ENCODE measurements at regions not wholly inside any gene's neighbourhood (a gene's known extent, or its start where the extent isn't known, plus 50 kb on each side); places are given as distances from the start of the nearest gene placed in this dataset.

DNA sequence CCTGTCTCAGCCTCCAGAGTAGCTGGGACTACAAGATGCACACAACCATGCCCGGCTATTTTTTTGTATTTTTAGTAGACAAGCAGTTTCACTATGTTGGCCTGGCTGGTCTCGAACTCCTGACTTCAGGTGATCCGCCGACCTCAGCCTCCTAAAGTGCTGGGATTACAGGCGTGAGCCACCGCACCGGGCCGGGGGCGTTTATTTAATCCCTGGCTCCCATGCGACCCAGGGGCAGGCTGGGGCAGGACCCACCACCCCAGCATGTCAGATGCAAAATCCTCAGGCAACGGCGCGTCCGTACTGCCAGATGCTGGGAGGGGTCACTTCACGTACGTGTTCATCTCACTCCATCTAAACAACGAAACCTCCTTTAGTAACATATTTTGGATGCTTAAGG is 518.7 kb upstream of the NOX3 start:
- DNase-seq, result no peak

DNA sequence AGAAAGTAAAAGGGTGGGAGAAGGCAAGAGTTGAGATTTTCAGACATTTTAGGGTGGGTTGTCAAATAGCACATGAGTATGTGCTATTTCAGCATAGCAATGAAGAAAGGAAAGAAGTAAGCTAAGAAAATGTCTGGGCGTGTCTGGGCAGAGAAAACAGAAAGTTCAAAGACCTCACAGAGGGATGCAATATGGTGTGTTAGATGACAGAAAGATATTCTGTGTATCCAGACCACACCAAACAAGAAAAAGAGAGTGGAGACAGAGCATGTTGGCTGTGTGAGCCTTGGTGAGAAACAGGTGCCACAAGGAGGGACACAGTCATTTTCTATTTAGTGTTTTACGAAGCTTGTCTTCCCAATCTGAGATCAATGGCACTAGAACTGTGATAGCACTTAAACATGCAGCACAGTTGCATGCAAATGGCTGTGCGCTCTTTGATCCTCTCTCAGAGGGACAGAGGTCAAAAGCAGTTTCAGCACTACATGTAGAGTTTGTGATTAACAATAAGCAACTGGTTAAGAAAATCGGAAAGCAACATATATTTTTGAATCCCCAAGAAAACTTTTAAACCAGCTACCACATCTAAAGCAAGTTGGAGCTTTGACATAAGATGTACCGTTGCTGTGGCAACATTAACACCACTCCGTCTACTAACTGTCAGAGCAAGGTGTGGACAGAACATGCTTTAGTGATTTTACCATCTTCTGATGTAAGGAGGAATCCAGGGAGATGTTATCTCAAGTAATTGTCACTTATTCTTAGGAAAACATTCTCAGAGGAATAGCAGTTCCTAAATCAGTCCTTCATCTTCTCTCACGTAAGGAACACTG is 515.5 kb upstream of the NOX3 start:
- no peak for DNase-seq

DNA sequence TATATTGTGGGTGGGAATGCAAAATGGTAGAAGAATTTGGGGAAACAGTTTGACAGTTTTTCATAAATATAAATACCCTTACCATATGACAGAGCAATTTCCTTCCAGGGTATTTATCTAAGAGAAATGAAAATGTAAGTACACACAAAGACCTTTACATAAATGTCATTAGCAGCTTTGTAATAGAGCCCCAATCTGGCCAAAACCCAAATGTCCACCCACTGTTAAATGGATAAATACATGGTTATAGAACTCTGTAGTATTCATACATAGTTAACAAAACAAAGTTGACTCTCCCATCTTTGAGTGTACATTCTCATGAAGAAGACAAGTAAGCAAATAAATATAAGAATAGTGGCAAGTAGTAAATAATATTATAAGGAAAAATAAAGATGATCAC is 514.8 kb upstream of the NOX3 start:
- DNase-seq, result no peak

DNA sequence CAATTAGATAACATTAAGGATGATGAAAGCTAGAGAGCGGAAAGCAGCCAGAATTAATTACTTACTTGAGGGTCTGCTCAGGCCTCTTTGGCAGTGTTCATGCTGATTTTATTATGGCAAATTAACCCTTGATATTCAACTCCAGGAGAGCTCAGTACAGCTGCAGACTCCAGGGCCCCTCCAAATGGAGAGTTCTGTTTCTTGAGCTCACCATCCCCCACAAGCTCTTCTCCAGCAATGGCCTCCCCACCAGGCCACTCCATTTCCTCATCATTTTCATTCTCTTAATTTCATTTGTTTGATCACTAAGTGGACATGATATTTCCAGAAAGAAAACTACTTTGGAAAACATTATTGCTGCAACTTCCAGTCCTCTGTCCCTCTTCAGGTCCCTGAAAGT is 513.3 kb upstream of the NOX3 start:
- DNase-seq, result no peak

DNA sequence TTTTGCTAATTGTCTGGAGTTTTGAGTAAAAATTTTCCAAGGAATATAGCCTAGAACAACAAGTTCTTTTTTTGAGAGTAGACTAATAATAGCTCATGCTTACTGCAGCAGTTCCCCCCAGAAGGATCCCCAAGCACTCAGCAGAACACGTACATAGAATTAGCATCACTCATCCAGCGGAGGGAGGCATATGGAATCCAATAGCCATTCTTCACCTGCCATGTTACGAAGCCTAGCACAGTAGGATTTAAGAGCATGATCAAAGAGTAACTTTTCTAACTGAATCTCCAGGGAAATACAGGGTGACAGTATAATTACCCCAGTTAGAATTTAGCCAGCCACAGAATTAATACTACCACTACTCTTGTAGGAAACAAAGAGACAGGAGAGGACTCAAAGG is 511.7 kb upstream of the NOX3 start:
- DNase-seq, result no peak

DNA sequence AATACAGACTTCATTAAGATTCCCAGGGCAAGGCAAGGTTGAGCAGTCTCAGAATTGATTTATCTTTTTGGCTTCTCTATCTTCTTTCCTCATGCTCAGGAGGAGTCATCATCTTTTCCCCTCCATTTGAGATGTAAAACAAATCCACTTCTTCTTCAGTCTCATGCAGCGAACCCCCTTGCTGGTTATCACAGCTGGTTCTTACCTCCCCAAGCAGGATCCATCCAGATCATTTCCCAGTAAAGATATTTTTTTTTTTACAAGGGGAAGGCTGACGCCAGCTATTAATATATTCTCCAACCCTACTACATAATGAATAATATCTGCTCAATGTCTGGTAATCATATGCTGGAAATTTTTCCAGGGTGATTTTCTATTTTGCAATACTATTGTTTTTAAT is 508.9 kb upstream of the NOX3 start:
- DNase-seq, result no peak

DNA sequence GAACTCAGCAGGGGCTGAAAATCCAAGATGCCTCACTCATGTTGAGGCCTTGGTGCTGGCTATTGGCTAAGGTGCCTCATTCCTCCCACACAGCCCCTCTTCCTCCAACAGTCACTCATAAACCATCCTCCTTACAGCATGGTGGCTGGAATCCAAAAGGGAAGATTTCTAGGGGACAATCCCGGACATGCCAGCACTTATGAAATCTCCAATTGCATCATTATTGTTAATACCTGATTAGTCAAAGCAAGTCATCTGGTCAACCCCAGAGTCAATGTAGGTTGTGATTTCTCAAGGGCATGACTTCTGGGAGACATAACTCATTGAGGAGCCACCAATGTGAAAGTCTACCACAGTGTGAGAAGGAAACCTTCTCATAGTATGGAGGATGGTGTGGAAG is 506.6 kb upstream of the NOX3 start:
- DNase-seq, result peak in 1 of 4 experiments; percentile 5

DNA sequence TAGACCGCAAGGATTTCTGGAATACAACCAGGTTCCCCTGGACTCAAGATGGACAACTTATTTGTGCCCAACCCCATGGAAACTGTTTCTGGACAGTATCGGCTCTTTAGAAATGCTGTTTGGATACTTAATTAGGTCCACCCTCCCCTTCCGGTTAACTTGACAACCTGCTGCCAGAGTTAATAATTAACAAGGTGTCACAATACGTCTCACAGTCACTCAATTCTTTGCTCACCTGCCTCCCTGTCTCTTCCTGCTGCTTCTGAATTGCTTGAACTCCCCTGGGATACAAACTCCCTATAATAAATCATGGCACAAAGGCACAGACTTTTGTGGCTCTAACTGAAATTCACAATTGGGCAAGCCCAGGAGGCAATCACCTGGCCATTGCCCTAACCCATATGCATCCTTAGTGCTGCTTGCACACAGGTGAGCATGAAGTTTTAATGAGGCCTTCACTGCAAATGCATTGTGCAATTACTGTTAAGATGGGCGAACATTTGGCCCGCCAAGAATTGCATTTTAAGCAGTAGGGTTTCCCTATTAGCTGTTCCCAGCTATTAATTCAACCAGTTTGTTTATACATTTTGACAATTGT is 504.4 kb upstream of the NOX3 start:
- DNase-seq, result no peak

DNA sequence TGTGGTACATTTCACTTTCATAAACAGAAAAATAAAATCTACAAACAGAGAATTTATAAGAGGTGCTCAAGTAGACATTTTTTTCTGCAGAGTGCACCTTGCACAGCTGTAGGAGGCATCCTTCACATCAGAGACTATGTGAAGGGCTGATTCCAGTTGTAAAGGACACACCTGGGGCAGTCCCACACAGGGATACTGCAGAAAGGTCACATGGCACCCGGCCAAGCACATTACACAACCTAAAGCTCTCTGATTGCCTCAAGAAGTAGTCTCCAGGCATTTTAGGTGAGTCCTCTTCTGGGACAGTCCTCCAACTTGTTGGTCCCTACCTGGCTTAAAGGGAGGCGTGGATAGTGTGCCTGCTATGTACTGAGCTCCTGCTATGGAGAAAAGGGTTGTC is 502.9 kb upstream of the NOX3 start:
- no peak for DNase-seq

DNA sequence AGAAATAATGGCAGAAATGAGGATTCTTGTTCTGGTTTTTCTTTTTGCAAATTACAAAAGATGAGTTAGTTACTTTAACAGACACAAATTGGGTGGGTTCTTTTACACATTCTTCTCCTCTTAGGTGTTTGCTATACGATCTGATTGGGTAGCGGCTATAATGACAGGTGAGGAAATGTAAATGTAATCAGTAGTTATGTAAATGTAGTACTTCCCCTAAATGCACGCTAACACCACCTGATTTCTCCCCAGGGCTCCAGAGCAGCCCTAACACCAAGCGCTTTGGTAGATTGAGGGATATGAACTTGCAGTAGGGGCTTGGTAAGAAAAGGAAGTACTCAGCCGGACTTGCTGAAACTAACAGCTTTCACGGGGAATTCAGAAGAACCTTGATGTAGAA is 499.4 kb upstream of the NOX3 start:
- DNase-seq, result peak in 2 of 4 experiments; percentile 10 to 17

DNA sequence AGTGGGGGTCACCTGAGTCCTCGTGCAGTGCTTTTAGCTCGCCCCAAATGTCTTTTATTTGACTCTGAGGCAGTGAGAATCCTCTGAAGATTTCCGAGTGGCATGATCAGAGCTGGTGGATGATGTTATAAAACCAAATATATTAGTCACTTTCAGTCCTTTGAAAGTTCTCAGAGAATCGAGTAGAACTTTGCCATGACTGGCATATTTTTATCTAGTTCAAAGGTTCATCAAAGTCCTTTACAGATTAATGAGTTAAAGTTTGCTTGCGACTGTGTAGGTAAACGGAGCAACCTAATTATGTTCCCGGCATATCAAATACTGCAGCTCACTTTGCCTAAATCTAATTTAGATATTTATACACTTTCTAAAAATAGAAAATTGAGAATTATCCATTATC is 498.5 kb upstream of the NOX3 start:
- no peak for DNase-seq

DNA sequence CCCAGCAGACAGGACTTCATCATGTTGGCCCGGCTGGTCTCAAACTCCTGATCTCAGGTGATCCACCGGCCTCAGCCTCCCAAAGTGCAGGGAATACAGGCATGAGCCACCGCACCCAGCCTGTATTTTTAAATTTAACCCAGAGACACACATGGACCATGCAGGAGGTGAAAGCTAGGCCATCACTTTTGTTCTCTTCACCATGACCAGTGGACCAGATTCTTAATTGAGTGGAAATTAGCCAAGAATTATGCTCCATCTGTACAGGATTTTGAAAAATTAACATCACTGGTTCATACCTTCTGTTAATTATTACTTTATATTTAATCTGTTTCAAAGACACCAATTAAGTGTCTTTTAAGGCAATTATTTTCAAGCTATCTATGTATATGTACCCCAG is 493.6 kb upstream of the NOX3 start:
- no peak for DNase-seq

DNA sequence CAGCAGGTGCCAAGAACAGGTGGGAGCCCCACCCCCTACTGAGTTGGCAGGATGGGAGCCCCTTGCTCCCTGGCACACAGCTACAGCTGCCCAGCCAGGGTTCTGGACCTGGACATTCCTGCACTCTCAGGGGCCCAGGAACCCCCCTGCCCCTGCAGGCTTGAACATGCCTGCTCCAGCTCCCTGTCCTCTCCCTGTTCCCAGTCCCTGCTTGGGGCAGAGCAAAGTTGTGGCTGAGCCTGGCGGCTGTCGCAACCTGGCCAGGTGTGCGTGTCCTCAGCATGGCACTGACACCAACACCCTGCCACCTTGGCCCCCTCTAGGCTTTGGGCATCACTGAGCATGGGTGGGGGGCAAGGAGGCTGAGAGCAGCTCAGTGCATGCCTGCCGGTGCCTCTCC is 491.2 kb upstream of the NOX3 start:
- no peak for DNase-seq

DNA sequence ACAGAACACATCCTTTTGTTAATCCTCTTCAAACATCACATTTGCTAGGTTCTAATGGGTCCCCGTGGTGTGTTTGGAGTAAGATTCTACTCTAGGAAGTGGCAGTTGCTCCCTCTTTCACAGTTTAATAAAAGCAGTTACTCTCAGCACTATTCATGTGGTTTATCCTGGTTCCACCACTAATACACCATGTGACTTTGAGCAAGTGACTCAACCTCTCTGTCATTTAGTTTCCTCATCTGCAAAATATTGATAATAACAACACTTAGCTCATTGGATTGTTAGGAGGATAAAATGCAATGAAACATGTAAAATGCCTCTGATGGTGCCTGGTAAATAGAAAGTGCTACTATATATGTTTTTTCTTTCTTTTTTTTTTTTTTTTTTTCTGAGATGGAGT is 488.0 kb upstream of the NOX3 start:
- DNase-seq, result no peak

DNA sequence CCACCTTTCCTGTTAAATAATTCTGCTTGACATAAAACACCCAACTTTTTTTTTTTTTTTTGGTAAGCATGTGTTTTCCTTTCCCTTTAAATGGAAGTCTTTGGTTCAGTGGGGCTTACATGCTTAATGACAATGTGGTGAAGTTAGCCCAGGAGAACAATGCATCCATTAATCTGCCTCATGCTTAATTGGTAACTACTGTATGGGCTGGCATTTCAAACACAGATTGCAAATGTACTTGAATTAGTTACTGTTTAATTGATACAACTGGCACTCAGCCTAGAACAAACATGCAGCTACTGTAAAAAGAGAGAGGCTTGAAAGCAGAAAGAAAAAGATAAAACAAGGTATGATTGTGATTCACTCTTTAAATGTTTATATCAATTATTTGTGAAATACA is 483.6 kb upstream of the NOX3 start:
- DNase-seq, result no peak

DNA sequence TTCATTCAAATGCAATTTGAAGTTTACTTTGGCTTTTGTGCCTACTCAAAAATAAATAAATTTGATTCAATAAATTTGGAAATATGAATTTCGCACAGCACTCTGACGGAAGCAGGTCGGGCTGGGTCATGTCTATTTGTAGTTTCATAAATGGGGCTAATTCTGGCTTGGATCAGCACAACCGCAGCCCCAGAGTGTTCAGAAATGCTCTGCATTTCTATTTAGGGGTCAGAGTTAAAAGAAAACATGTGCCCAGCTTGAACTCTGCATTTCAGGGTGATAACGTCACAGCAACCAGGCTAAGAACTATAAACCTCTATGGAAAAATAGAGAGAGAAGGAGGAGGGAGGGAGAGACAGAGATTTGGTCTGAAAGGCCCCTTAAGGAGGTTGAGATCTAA is 480.9 kb upstream of the NOX3 start:
- DNase-seq, result no peak

DNA sequence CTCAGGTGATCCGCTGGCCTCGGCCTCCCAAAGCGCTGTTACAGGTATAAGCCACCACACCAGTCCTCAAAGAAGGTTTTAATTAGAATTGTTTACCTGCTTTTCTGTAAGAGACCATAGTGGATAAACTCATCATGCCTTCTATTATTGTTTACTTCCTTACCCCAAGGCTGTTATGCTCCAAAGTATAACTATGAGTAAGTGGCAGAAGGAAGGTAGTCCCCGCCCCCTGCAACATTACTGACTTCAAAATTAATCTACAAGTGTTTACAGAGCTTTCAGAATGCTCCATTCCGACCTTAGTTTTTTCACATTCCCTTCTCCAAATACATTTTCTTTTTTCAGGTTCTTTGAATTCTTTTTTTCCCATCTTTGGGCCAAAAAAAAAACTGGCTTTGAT is 480.5 kb upstream of the NOX3 start:
- DNase-seq, result no peak

DNA sequence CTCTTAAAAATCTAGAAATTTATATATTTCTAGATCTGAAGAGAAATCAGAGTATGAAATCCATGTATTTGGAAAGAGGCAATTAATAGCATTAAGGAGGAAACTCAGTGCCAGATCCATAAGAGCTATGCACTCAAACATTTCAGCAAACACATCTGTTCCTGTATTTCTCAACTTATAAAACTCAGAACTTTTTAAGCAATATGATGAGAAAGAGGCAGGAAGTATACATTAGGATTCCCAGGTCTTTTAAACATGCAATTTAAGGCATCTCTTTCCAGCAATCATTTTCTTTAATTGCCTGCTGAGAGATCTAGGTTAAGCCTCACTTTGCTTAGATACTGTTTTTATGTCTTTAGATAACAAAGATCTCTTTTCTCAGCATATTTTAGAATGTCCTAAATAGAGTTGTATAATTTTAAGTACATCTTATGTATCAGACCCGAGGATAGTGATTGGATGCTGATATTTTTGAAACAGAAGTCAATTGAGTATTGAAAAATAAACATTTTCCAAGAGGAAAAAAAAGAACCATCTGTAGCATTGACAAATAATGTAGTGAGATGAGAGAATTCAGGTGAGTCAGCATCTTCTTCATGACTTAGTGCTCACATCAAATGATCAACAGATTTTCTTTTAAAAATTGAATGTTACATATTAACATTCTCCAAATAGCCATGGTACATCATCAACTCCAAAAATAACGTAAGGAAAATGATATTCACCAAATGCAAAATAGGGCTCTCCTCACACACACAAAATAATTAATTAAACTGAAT is 461.4 kb upstream of the NOX3 start:
- no peak for DNase-seq

DNA sequence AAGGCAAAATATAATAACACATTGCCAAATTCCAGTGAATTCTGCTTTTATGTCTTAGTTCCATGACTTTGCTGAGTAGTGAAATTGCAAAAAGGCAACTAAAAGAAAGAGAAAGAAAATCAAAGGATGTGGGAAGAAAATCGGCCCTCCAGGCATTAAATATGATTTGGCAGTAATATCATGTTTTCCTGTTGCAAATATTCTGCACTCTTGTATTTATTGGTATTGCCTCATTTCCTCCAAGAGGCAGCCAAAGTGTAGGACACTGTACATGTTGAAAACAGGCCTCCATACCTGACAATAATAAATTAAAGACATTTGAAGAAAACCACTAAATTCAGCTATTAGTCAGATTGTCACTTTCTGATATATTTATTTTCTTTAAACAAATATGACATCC is 460.0 kb upstream of the NOX3 start:
- DNase-seq, result no peak

DNA sequence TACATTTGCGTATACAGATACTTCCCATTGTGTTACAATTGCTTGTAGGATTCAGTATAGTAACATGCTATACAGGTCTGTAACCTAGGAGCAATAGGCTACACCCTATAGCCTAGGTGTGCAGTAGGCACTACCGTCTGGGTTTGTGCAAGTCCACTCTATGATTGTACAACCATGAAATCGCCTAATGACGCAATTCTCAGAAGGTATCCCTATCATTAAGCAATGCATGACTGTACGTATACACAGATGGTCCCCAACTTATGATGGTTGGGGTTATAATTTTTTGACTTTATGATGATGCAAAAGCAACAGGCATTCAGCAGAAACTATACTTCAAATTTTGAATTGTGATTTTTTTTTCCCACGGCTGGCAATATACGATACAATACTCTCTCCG is 458.2 kb upstream of the NOX3 start:
- no peak for DNase-seq

DNA sequence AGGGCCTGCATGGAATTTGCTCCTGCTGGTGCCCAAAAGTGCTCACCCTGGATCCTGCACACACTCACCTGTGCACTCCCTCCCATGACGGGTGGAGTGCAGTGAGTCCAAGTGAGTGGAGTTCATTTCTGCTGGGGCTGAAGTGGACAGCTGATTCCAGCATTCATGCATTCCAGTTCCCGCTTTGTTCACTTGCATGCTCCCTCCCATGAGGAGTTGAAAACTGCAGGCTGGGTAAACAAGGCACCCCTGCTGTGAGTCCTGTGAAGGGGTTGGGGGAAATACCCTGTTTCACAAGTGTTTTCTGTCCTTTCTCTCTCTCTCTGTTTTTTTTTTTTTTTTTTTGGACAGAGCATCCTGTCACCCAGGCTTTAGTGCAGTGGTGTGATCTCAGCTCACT is 454.1 kb upstream of the NOX3 start:
- DNase-seq, result no peak

DNA sequence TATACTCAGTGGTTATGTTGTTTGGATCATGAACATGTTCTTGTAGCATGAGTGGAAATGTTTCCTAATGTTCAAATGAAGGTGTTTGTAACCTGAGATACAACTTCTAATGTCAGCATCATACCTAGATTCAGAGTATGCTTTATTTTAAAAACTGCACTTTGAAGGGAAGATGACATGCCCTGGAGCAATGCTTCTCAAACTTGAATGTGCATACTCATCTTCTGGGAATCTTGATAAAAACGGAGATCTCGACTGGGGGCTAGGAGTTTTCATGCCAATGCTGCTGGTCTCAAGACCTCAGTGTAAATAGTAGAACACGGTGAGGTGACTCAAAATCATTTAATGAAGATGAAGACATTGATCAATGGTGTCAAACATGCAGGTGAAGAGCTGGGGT is 440.0 kb upstream of the NOX3 start:
- DNase-seq, result no peak

DNA sequence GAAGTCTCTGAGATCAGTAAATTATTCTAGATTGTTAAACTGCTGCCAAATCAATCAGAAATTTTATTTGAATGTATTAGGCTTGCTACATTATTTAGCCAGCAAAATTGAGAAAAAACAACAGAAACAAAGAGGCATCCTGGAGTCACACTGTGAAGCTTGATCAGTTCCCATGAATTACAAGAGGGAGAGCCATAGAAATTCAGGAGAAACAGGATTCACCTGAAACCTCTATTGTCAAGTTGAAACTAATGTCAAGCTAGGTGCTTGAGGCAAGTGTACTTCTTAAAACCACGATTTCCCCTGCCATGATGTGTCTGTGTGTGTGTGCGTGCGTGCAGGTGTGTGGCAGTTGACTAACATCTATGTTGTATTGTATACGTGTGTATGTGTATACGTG is 439.1 kb upstream of the NOX3 start:
- DNase-seq, result no peak

DNA sequence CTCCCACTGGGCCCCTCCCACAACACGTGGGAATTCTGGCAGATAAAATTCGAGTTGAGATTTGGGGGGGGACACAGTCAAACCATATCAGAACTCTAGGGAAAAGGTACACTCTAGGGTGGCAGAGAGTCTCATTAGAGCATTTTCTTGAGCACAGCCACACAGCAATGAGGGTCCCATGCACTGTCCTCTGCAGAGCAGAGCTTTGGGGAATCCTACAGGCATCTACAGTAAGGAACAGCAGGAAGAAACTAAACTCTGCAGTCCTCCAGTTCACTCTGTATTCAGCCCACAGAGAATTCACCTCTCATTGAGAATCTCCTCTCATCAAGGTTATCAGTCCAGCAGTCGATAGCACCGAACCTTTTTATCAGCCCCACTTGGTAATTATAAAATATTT is 438.6 kb upstream of the NOX3 start:
- DNase-seq, result no peak

Measured in suppressor macrophage (primary cell).